LNCaP clone FGC (cell line): ENCODE measurements at regions not wholly inside any gene's neighbourhood (a gene's known extent, or its start where the extent isn't known, plus 50 kb on each side); places are given as distances from the start of the nearest gene placed in this dataset.

Experiments used
- DNase-seq: peaks from one replicate; pipeline ENCODE4 v3.0.0-alpha.2; 2011; ENCODE audit warnings: low read depth
- H3K4me3 ChIP-seq: 2 replicates; pipeline ENCODE4 v1.5.1; 2011; ENCODE audit warnings: mild to moderate bottlenecking, low read depth, low read length, control low read depth
- CTCF ChIP-seq: IDR thresholded peaks from 2 replicates; pipeline ENCODE4 v1.5.1; 2012; ENCODE audit warnings: mild to moderate bottlenecking; ENCODE audit not compliant: control insufficient read depth, insufficient read depth; ENCODE audit errors: extremely low read depth

- no peak for TF ChIP-seq CTCF
- no peak for DNase-seq
- H3K4me3 ChIP-seq, result no peak overlapping the region
These were observed 507.5 kb upstream of the SALL1 start for GRCh38 chr16:51658531-51658930.

GRCh38 chr16:51657848-51658247 is 506.8 kb upstream of the SALL1 start:
- TF ChIP-seq CTCF, result no peak
- peak; percentile 91 for DNase-seq
- no peak overlapping the region for H3K4me3 ChIP-seq

GRCh38 chr16:51655249-51655648 is 504.2 kb upstream of the SALL1 start:
- TF ChIP-seq CTCF, result no peak
- H3K4me3 ChIP-seq, result no peak overlapping the region
- DNase-seq, result no peak

- DNase-seq, result no peak
- H3K4me3 ChIP-seq, result no peak overlapping the region
- no peak for TF ChIP-seq CTCF
These were observed 500.0 kb upstream of the SALL1 start for GRCh38 chr16:51651061-51651466.

GRCh38 chr16:51649631-51650030 is 498.6 kb upstream of the SALL1 start:
- no peak overlapping the region for H3K4me3 ChIP-seq
- no peak for DNase-seq
- TF ChIP-seq CTCF, result no peak

- no peak for DNase-seq
- H3K4me3 ChIP-seq, result no peak overlapping the region
These were observed 497.5 kb upstream of the SALL1 start for GRCh38 chr16:51648526-51648925.

More at GRCh38 chr16:51648526-51648925, 497.5 kb upstream of the SALL1 start:
- no peak for TF ChIP-seq CTCF
